ENCODE measurements at regions not wholly inside any gene's neighbourhood (a gene's known extent, or its start where the extent isn't known, plus 50 kb on each side); places are given as distances from the start of the nearest gene placed in this dataset.
"Not testable (repeated sequence)": the region's sequence is repeated elsewhere in the genome, so short reads cannot be mapped to it uniquely, and the experiment has no call there.

GRCh38 chr3:21017115-21017852 is 733.7 kb downstream of the ZNF385D start:
- DNase-seq (ENCODE audit: low spot score): peak; percentile 74
- H3K27ac ChIP-seq: peak overlapping the region; percentile 65
- no peak; the same call in 1 of the 2 replicates for TF ChIP-seq CTCF (conservative IDR thresholded peaks at IDR 0.05; ENCODE audit: low read depth)
- ChIA-PET POLR2A (ENCODE audit: low non-redundant PET) (no interaction called here), CTCF (interaction anchor here (0.7 kb wide), 1 partner anchor 199 kb away, joined by 4 read pairs; no protein-coding TSS in a partner anchor)

GRCh38 chr3:21013566-21013965 is 737.4 kb downstream of the ZNF385D start:
- H3K27ac ChIP-seq: no peak overlapping the region
- TF ChIP-seq CTCF (conservative IDR thresholded peaks at IDR 0.05; ENCODE audit: low read depth): no peak
- no peak for DNase-seq (ENCODE audit: low spot score)
- CTCF ChIA-PET: no interaction called here
- POLR2A ChIA-PET (ENCODE audit: low non-redundant PET): no interaction called here

GRCh38 chr3:20999661-21000060 is 751.3 kb downstream of the ZNF385D start:
- CTCF ChIA-PET: no interaction called here
- no peak for DNase-seq (ENCODE audit: low spot score)
- POLR2A ChIA-PET (ENCODE audit: low non-redundant PET): no interaction called here
- no peak overlapping the region for H3K27ac ChIP-seq
- no peak for TF ChIP-seq CTCF (conservative IDR thresholded peaks at IDR 0.05; ENCODE audit: low read depth)

GRCh38 chr3:20997183-20997582 is 753.8 kb downstream of the ZNF385D start:
- ChIA-PET POLR2A (ENCODE audit: low non-redundant PET) (no interaction called here), CTCF (no interaction called here)
- TF ChIP-seq CTCF (conservative IDR thresholded peaks at IDR 0.05; ENCODE audit: low read depth): no peak
- no peak overlapping the region for H3K27ac ChIP-seq
- no peak for DNase-seq (ENCODE audit: low spot score)

- ChIA-PET POLR2A (ENCODE audit: low non-redundant PET) (no interaction called here), CTCF (no interaction called here)
- H3K27ac ChIP-seq: no peak overlapping the region
- TF ChIP-seq CTCF (conservative IDR thresholded peaks at IDR 0.05; ENCODE audit: low read depth): no peak
- DNase-seq (ENCODE audit: low spot score): no peak
Measured at GRCh38 chr3:20990896-20991295, 760.1 kb downstream of the ZNF385D start.

- H3K27ac ChIP-seq; POLR2A ChIA-PET (ENCODE audit: low non-redundant PET); DNase-seq (ENCODE audit: low spot score): not testable (repeated sequence)
- CTCF ChIA-PET: interaction anchor here (0.7 kb wide), 1 partner anchor 14 kb away, joined by 6 read pairs; no protein-coding TSS in a partner anchor
Measured at GRCh38 chr3:20989653-20990052, 761.4 kb downstream of the ZNF385D start.

- DNase-seq (ENCODE audit: low spot score): no peak
- CTCF ChIA-PET: no interaction called here
- no peak overlapping the region for H3K27ac ChIP-seq
- TF ChIP-seq CTCF (conservative IDR thresholded peaks at IDR 0.05; ENCODE audit: low read depth): no peak
- POLR2A ChIA-PET (ENCODE audit: low non-redundant PET): no interaction called here
Measured at GRCh38 chr3:20984594-20985205, 766.3 kb downstream of the ZNF385D start.
